Adrenal gland (tissue), 9 donors: ENCODE measurements at regions not wholly inside any gene's neighbourhood (a gene's known extent, or its start where the extent isn't known, plus 50 kb on each side); places are given as distances from the start of the nearest gene placed in this dataset.

Experiments used
- DNase-seq, 7 donors: peaks; one replicate each; pipeline ENCODE4 v3.0.0-alpha.2; 2019 to 2020
- H3K27ac ChIP-seq, 5 donors: fragments of 200-600 bp; sonication (generic) in 4 of 5; 1 replicate in 3 of 5; 2 replicates in 2 of 5; pipeline versions ENCODE4 v1.5.1 to v1.8.0; 2016 to 2020; ENCODE audit warnings: mild to moderate bottlenecking in 1 of 5
- H3K27me3 ChIP-seq: fragments of 200-600 bp; 2 replicates; pipeline ENCODE4 v1.8.0; 2021
- H3K36me3 ChIP-seq, 2 donors: fragments of 200-600 bp; replicated peaks in 1 of 2; 1 replicate in 1 of 2; 2 replicates in 1 of 2; pipeline versions ENCODE4 v1.5.1 to v1.8.0; 2018 to 2022
- H3K4me1 ChIP-seq, 2 donors: fragments of 200-600 bp; replicated peaks in 1 of 2; 1 replicate in 1 of 2; 2 replicates in 1 of 2; pipeline versions ENCODE4 v1.5.1 to v1.8.0; 2018 to 2021
- H3K4me3 ChIP-seq, 4 donors: fragments of 200-600 bp; sonication (generic) in 3 of 4; one replicate each; pipeline ENCODE4 v1.5.1; 2016 to 2018
- H3K9me3 ChIP-seq, 3 donors: fragments of 200-600 bp; sonication (generic) in 1 of 3; replicated peaks in 1 of 3; 1 replicate in 2 of 3; 2 replicates in 1 of 3; pipeline versions ENCODE4 v1.5.1 to v1.8.0; 2016 to 2021
- POLR2A ChIP-seq, 2 donors: fragments of 450-650 bp; IDR thresholded peaks; one replicate each; pipeline ENCODE4 v1.6.1; 2017; ENCODE audit warnings: antibody characterized with exemption in 2 of 2, mild to moderate bottlenecking in 2 of 2, moderate library complexity in 1 of 2
- WGBS, 4 donors: extraction: QIAGEN DNeasy Blood & Tissue Kit in 2 of 4; methylation state at CpG; one replicate each; pipeline versions ENCODE4 v1.1.5 to v1.1.7; 2013 to 2017; 5-methylcytosine and 5-hydroxymethylcytosine counted together
- intact Hi-C, 2 donors: fragments of 100-400 bp; cut with DNase I; formaldehyde crosslinking; loops; one replicate each; pipeline versions ENCODE4 v1.14.1 to v1.15.0; 2022 to 2023
- TF ChIP-seq, protein P1 (sequence below), 6 experiments: fragments of 450-650 bp in 4 of 6; fragments of 200-600 bp in 2 of 6; sonication (generic) in 1 of 6; IDR thresholded peaks; 1 replicate in 5 of 6; 2 replicates in 1 of 6; pipeline versions ENCODE4 v1.5.1 to v1.8.0; 2016 to 2021; ENCODE audit warnings: antibody characterized with exemption in 6 of 6, mild to moderate bottlenecking in 2 of 6, moderate library complexity in 1 of 6
- donor health status: healthy with polysubstance abuse.
- donor health status: Bipolar disorder and iron deficiency.
- donor health status: DM: yes; HTN: yes; CAD: no.
- donor health status: DM: no; HTN: no; CAD: no.
- donor health status: DM: no; HTN: no; CAD: no.

DNA sequence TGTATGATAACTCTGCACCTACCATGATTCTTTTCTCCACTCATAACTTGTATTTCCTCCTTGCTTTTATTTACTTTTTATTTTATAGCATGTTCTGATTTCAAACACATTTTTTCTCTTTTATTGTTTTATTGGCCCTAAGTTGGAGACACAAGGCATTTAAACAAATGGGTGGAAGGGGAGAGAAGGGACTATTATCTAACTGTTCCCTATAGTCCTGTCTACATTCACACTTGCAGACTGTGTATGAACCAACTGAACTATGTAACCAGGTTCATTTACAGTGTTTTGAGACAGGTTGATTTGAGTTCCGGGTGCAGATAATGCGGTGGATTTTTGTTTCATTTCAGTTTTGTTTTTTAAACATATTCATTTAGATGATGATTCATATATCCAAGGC lies 830.6 kb upstream of the SEMA6A start:
- intact Hi-C loops: no loop called here
- DNase-seq: no peak

DNA sequence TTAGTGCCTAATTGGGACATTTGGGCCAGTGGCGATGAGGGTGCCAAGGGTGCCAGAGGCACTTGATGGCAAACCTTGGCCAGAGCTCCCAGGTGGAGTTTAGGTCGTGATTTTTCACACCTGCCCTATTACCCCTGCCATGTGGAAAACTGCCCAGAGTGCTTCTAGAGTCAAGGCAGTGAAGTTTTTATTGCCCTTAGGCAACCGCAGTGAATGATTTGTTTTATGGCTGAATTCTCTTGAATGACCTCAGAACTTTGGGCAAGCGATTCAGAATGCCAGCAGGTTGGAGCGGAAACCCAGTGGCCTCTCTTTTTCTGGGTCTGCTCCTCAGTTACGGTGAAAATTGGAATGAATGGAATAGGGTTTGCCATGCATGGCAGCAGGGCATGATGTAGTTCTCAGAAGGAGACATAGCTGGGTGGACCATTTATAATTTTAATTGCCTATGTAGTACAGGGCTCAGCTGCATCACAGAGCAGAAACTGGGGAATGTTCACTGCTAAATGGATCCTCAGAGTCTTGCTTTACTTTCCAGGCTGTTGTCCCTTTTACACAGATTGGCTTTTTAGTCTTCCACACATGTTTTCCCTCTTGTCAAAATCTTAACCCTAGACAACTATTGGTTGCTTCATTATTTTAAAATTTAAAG lies 820.0 kb upstream of the SEMA6A start:
- no peak overlapping the region for H3K4me3 ChIP-seq
- no peaks in the 10 kb centered on the region for H3K36me3 ChIP-seq
- no peak overlapping the region for H3K27ac ChIP-seq
- DNase-seq: no peak
- intact Hi-C loops: no loop called here
- H3K9me3 ChIP-seq: no peaks in the 10 kb centered on the region
- TF ChIP-seq, protein P1, sequence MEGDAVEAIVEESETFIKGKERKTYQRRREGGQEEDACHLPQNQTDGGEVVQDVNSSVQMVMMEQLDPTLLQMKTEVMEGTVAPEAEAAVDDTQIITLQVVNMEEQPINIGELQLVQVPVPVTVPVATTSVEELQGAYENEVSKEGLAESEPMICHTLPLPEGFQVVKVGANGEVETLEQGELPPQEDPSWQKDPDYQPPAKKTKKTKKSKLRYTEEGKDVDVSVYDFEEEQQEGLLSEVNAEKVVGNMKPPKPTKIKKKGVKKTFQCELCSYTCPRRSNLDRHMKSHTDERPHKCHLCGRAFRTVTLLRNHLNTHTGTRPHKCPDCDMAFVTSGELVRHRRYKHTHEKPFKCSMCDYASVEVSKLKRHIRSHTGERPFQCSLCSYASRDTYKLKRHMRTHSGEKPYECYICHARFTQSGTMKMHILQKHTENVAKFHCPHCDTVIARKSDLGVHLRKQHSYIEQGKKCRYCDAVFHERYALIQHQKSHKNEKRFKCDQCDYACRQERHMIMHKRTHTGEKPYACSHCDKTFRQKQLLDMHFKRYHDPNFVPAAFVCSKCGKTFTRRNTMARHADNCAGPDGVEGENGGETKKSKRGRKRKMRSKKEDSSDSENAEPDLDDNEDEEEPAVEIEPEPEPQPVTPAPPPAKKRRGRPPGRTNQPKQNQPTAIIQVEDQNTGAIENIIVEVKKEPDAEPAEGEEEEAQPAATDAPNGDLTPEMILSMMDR (IDR thresholded peaks at IDR 0.05): no peak
- TF ChIP-seq POLR2A (IDR thresholded peaks at IDR 0.05): no peak
- 59 to 78% (median 72%) methylated on average over 6 of the region's 6 CpGs for WGBS, 4 donors
- no peaks in the 10 kb centered on the region for H3K27me3 ChIP-seq
- H3K4me1 ChIP-seq: no peaks in the 10 kb centered on the region

More for the DNA sequence above, 830.6 kb upstream of the SEMA6A start:
- Histone ChIP-seq H3K4me3 (no peak overlapping the region), H3K4me1 (no peaks in the 10 kb centered on the region), H3K27me3 (no peaks in the 10 kb centered on the region), H3K9me3 (no peaks in the 10 kb centered on the region), H3K36me3 (no peaks in the 10 kb centered on the region), H3K27ac (no peak overlapping the region)
- no peak for TF ChIP-seq POLR2A (IDR thresholded peaks at IDR 0.05)
- TF ChIP-seq, protein P1 (IDR thresholded peaks at IDR 0.05): no peak
- WGBS, 4 donors: 78 to 91% (median 83%) methylated on average over 2 of the region's 2 CpGs

DNA sequence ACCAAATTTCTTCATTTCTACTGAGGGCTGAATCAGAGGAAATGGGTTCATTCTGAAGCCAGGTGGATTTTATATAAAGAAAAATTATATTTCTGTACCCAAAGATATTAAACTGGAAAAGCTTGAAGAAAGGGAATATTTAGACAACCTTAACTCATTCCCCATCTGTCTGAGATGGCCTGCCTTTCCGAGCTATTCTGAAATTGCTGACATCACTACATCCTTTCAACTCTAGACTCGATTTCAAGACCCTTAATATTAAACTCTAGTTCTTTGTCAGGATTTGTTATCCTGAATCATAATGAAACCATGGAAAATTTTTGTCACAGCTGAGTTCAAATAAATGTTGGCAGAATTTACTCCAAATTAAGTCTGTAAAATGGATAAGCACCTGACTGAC lies 818.5 kb upstream of the SEMA6A start:
- no peak for TF ChIP-seq POLR2A (IDR thresholded peaks at IDR 0.05)
- TF ChIP-seq, protein P1 (IDR thresholded peaks at IDR 0.05): no peak
- no peak for DNase-seq
- H3K27me3 ChIP-seq: no peaks in the 10 kb centered on the region
- no peaks in the 10 kb centered on the region for H3K9me3 ChIP-seq
- WGBS, 4 donors: 67 to 71% (median 69%) methylated on average over 2 of the region's 2 CpGs
- H3K4me1 ChIP-seq: no peaks in the 10 kb centered on the region
- no peak overlapping the region for H3K4me3 ChIP-seq
- no peaks in the 10 kb centered on the region for H3K36me3 ChIP-seq
- intact Hi-C loops: no loop called here
- H3K27ac ChIP-seq: no peak overlapping the region

DNA sequence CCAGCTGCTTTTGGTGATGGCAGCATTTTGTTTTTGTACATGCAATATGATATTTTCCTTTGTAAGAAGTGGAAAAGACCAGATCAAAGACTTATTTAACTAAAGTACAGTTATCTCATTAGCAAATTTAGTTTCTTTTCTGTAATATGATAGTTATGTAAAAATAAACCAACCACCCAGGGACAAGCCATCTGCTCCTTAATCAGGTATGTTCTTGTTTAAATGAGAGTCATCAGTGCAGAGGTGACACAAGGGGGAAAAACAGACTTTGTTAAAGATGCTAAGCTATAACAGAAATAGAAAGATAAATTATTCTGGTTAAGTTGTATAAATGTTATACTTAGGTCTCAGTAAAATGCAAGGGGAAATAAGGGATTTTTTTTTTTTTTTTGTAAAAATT lies 805.7 kb upstream of the SEMA6A start:
- TF ChIP-seq POLR2A (IDR thresholded peaks at IDR 0.05): no peak
- TF ChIP-seq, protein P1 (IDR thresholded peaks at IDR 0.05): no peak
- no peaks in the 10 kb centered on the region for H3K36me3 ChIP-seq
- DNase-seq: no peak

More for the DNA sequence above, 805.7 kb upstream of the SEMA6A start:
- Histone ChIP-seq H3K27me3 (no peaks in the 10 kb centered on the region), H3K4me3 (no peak overlapping the region), H3K9me3 (no peaks in the 10 kb centered on the region), H3K4me1 (no peaks in the 10 kb centered on the region), H3K27ac (no peak overlapping the region)
- intact Hi-C loops: no loop called here
